Ovary (tissue), 7 donors: ENCODE measurements at regions not wholly inside any gene's neighbourhood (a gene's known extent, or its start where the extent isn't known, plus 50 kb on each side); places are given as distances from the start of the nearest gene placed in this dataset.
"Not testable (repeated sequence)": the region's sequence is repeated elsewhere in the genome, so short reads cannot be mapped to it uniquely, and the experiment has no call there.

Source experiments
- DNase-seq, 5 donors: peaks; one replicate each; pipeline ENCODE4 v3.0.0-alpha.2; 2019 to 2020
- H3K27ac ChIP-seq, 2 donors: fragments of 200-600 bp; one replicate each; pipeline versions ENCODE4 v1.5.1 to v1.8.0; 2019 to 2022
- H3K27me3 ChIP-seq: fragments of 200-600 bp; one replicate; pipeline ENCODE4 v1.8.0; 2022
- H3K36me3 ChIP-seq: fragments of 200-600 bp; sonication (generic); one replicate; pipeline ENCODE4 v1.5.1; 2019
- H3K4me1 ChIP-seq: one replicate; pipeline ENCODE4 v1.8.1; 2013; ENCODE audit warnings: mild to moderate bottlenecking, moderate library complexity; ENCODE audit not compliant: insufficient read depth
- H3K4me3 ChIP-seq: fragments of 200-600 bp; sonication (generic); one replicate; pipeline ENCODE4 v1.5.1; 2017
- H3K9me3 ChIP-seq, 2 donors: fragments of 200-600 bp in 1 of 2; sonication (generic) in 1 of 2; one replicate each; pipeline versions ENCODE4 v1.5.1 to v1.8.1; 2013 to 2019; ENCODE audit warnings: mild to moderate bottlenecking in 1 of 2, moderate library complexity in 1 of 2
- CTCF ChIP-seq, 3 donors: fragments of 450-650 bp in 2 of 3; fragments of 200-600 bp in 1 of 3; IDR thresholded peaks; one replicate each; pipeline versions ENCODE4 v1.5.1 to v1.8.0; 2016 to 2022; ENCODE audit warnings: antibody characterized with exemption in 3 of 3, mild to moderate bottlenecking in 1 of 3
- EP300 ChIP-seq: sonication (generic); formaldehyde crosslinking; IDR thresholded peaks from one replicate; pipeline ENCODE4 v1.6.1; 2017; ENCODE audit warnings: antibody characterized with exemption
- POLR2A ChIP-seq: fragments of 450-650 bp; IDR thresholded peaks from one replicate; pipeline ENCODE4 v1.6.1; 2017; ENCODE audit warnings: antibody characterized with exemption, mild to moderate bottlenecking, moderate library complexity
- WGBS, 3 donors: extraction: QIAGEN DNeasy Blood & Tissue Kit in 1 of 3; methylation state at CpG; one replicate each; pipeline versions ENCODE4 v1.1.5 to v1.1.7; 2013 to 2017; 5-methylcytosine and 5-hydroxymethylcytosine counted together
- intact Hi-C, 4 donors: fragments of 100-400 bp; cut with DNase I; formaldehyde crosslinking; loops; one replicate each; pipeline versions ENCODE4 v1.11.0 to v1.15.1; 2022 to 2023
- donor health status: DM: no; HTN: no; CAD: no; lungs with moderate emphysema.
- donor health status: DM: no; HTN: no; CAD: no.
- donor health status: Bipolar disorder and iron deficiency.
- donor health status: DM: no; HTN: no; CAD: no.
- donor health status: DM: yes; HTN: yes; CAD: no.

DNA sequence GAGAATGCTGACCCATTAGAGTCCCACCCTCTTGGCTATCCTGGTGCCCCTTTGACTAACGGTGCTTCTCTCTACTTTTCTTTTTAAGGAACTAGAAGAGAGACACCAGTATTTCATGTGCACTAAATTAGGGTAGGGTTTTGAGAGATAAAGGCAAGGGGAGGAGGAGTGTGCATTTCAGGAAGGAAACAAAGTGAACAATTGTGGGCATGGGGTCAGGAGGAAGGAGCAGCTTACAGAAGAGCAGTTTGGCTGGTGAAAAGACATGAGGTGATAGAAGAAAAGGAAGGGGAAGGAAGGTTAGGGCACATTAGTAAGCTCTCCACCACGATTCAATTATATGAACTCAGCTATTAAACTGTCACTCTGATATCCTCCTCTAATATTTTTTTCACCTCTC, 105.8 kb upstream of the CTAGE1 start:
- Histone ChIP-seq H3K36me3 (no peaks in the 10 kb centered on the region), H3K4me1 (peaks cover 2% of the 10 kb centered on the region), H3K4me3 (no peak overlapping the region), H3K9me3 (no peaks in the 10 kb centered on the region), H3K27ac (no peak overlapping the region), H3K27me3 (no peaks in the 10 kb centered on the region)
- intact Hi-C loops = loop anchor here in 1 of 4 donors (5.0 kb wide), 1 partner anchor 671 kb away; no protein-coding TSS in a partner anchor
- no peak for TF ChIP-seq CTCF (IDR thresholded peaks at IDR 0.05)
- TF ChIP-seq POLR2A = no peak
- WGBS, 3 donors = 66 to 78% (median 74%) methylated on average over 2 of the region's 2 CpGs
- DNase-seq = no peak

GRCh38 chr18:22524783-22525182, 107.1 kb upstream of the CTAGE1 start:
- no peak overlapping the region for H3K4me3 ChIP-seq
- H3K36me3 ChIP-seq = no peaks in the 10 kb centered on the region
- peak in 2 of 5 donors; percentile 27 to 75 for DNase-seq
- no peaks in the 10 kb centered on the region for H3K27me3 ChIP-seq
- no peaks in the 10 kb centered on the region for H3K4me1 ChIP-seq
- TF ChIP-seq EP300 = no peak
- no peak for TF ChIP-seq POLR2A
- intact Hi-C loops = loop anchor here in 1 of 4 donors (5.0 kb wide), 1 partner anchor 672 kb away; no protein-coding TSS in a partner anchor
- H3K27ac ChIP-seq = no peak overlapping the region
- H3K9me3 ChIP-seq = no peaks in the 10 kb centered on the region
- WGBS, 3 donors = 6 to 17% (median 8%) methylated on average over 6 of the region's 6 CpGs

DNA sequence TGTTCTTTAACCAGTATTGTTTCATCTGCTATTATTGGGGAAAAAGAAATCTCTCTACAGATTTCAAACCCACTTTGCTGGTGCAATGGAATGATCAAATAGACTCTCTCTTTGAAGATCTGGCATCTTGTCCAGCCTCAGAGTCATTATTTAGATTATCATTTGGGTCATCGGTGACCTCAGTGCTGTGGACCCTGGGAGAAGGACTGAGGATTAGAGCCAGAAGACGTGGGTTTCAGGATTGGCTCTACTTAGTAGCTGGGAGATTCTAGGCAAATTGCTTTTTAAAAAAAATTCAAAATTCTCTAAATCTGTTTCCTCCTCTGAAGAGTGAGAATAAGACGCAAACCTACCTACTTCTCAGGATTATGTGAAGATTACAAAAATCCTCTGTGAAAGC, 107.6 kb upstream of the CTAGE1 start:
- intact Hi-C loops = no loop called here
- TF ChIP-seq EP300 (no peak), POLR2A (no peak), CTCF (IDR thresholded peaks at IDR 0.05) (no peak)
- no peak overlapping the region for H3K4me3 ChIP-seq
- H3K27me3 ChIP-seq = no peaks in the 10 kb centered on the region
- no peak overlapping the region for H3K27ac ChIP-seq
- H3K4me1 ChIP-seq = no peaks in the 10 kb centered on the region
- no peaks in the 10 kb centered on the region for H3K36me3 ChIP-seq
- no peak for DNase-seq
- 88 to 92% (median 88%) methylated on average over 3 of the region's 3 CpGs for WGBS, 3 donors
- H3K9me3 ChIP-seq = no peaks in the 10 kb centered on the region

GRCh38 chr18:22525883-22526282, 108.2 kb upstream of the CTAGE1 start:
- Histone ChIP-seq H3K27ac (no peak overlapping the region), H3K4me1 (no peaks in the 10 kb centered on the region), H3K36me3 (no peaks in the 10 kb centered on the region), H3K4me3 (no peak overlapping the region), H3K27me3 (no peaks in the 10 kb centered on the region), H3K9me3 (no peaks in the 10 kb centered on the region)
- WGBS, 3 donors = 82 to 97% (median 95%) methylated on average over 3 of the region's 3 CpGs
- TF ChIP-seq EP300 = no peak
- TF ChIP-seq CTCF (IDR thresholded peaks at IDR 0.05) = no peak
- TF ChIP-seq POLR2A = no peak
- no peak for DNase-seq
- intact Hi-C loops = no loop called here

DNA sequence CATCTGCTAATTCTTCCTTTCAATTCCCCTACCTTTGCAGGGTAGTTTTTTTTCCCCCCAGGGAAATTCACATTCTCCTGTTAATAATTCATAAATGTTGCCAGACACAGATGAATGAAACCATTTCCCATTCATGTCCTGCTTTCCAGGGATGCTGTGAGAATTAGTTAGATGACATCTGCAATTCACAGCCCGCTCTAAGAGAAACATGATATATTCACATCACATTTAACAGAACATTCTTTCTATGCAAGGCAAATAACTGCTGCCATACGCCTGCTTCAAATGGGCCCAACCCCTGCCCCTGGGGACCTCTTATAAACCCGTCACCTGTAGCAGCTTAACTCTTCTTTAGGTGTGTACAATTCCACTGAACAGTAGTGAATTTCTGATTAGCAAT, 110.6 kb upstream of the CTAGE1 start:
- no peak for TF ChIP-seq EP300
- no peak for TF ChIP-seq POLR2A
- no peak for TF ChIP-seq CTCF (IDR thresholded peaks at IDR 0.05)
- H3K36me3 ChIP-seq = no peaks in the 10 kb centered on the region
- H3K9me3 ChIP-seq = no peaks in the 10 kb centered on the region
- H3K27ac ChIP-seq = no peak overlapping the region
- DNase-seq = no peak
- intact Hi-C loops = no loop called here
- H3K4me1 ChIP-seq = no peaks in the 10 kb centered on the region
- no peak overlapping the region for H3K4me3 ChIP-seq
- WGBS, 3 donors = 95 to 99% (median 96%) methylated on average over 3 of the region's 3 CpGs
- no peaks in the 10 kb centered on the region for H3K27me3 ChIP-seq

- H3K4me1 ChIP-seq = not testable (repeated sequence)
- WGBS, 3 donors = 75 to 93% (median 91%) methylated on average over 2 to 3 of the region's 4 CpGs
Measured at GRCh38 chr18:22534706-22535105, 117.0 kb upstream of the CTAGE1 start.

More at GRCh38 chr18:22534706-22535105, 117.0 kb upstream of the CTAGE1 start:
- DNase-seq, H3K27me3 ChIP-seq, H3K27ac ChIP-seq, intact Hi-C loops, H3K36me3 ChIP-seq, H3K4me3 ChIP-seq, H3K9me3 ChIP-seq: not testable (repeated sequence)
